ENCODE measurements at regions not wholly inside any gene's neighbourhood (a gene's known extent, or its start where the extent isn't known, plus 50 kb on each side); places are given as distances from the start of the nearest gene placed in this dataset.

GRCh38 chr10:89852872-89853271 is 151.5 kb downstream of the KIF20B start:
- Histone ChIP-seq H3K36me3 (no peaks in the 10 kb centered on the region), H3K27me3 (no peaks in the 10 kb centered on the region), H3K4me1 (peaks cover 0 to 6% (median 5%) of the 10 kb centered on the region in 4 donors), H3K27ac (no peak overlapping the region), H3K9me3 (no peaks in the 10 kb centered on the region), H3K4me3 (no peak overlapping the region)
- 89 to 90% methylated on average over 5 of the region's 5 CpGs for WGBS, 2 donors
- no peak for TF ChIP-seq EP300 (IDR thresholded peaks at IDR 0.05)
- TF ChIP-seq POLR2AphosphoS5 (IDR thresholded peaks at IDR 0.05), result no peak
- no peak for TF ChIP-seq CTCF (IDR thresholded peaks at IDR 0.05)
- no peak for TF ChIP-seq POLR2A (IDR thresholded peaks at IDR 0.05)
- DNase-seq, result no peak
- intact Hi-C loops (cut with DNase I), result no loop called here

GRCh38 chr10:89853781-89854191 is 152.4 kb downstream of the KIF20B start:
- Histone ChIP-seq H3K27ac (no peak overlapping the region), H3K4me1 (peaks cover 0 to 8% (median 6%) of the 10 kb centered on the region in 4 donors), H3K27me3 (no peaks in the 10 kb centered on the region), H3K36me3 (no peaks in the 10 kb centered on the region), H3K9me3 (no peaks in the 10 kb centered on the region), H3K4me3 (no peak overlapping the region)
- TF ChIP-seq CTCF (IDR thresholded peaks at IDR 0.05) (no peak), POLR2A (IDR thresholded peaks at IDR 0.05) (no peak), EP300 (IDR thresholded peaks at IDR 0.05) (no peak), POLR2AphosphoS5 (IDR thresholded peaks at IDR 0.05) (no peak)
- WGBS, 2 donors, result 77 to 80% methylated on average over 18 of the region's 18 CpGs
- intact Hi-C loops (cut with DNase I), result no loop called here
- no peak for DNase-seq

GRCh38 chr10:89857431-89858042 is 156.1 kb downstream of the KIF20B start:
- no peak for DNase-seq
- intact Hi-C loops (cut with DNase I), result no loop called here
- TF ChIP-seq POLR2AphosphoS5 (IDR thresholded peaks at IDR 0.05) (no peak), CTCF (IDR thresholded peaks at IDR 0.05) (no peak), POLR2A (IDR thresholded peaks at IDR 0.05) (no peak), EP300 (IDR thresholded peaks at IDR 0.05) (no peak)
- Histone ChIP-seq H3K27ac (no peak overlapping the region), H3K4me3 (no peak overlapping the region), H3K4me1 (peaks cover 0 to 8% (median 6%) of the 10 kb centered on the region in 4 donors), H3K27me3 (no peaks in the 10 kb centered on the region), H3K9me3 (no peaks in the 10 kb centered on the region), H3K36me3 (no peaks in the 10 kb centered on the region)
- whole genome bisulfite sequencing, 2 donors, result 51 to 69% methylated on average over 1 of the region's 1 CpG

GRCh38 chr10:89861199-89861573 is 159.8 kb downstream of the KIF20B start:
- Histone ChIP-seq H3K27me3 (no peaks in the 10 kb centered on the region), H3K4me1 (peaks cover 0 to 8% (median 6%) of the 10 kb centered on the region in 4 donors), H3K9me3 (no peaks in the 10 kb centered on the region), H3K27ac (no peak overlapping the region), H3K4me3 (no peak overlapping the region), H3K36me3 (no peaks in the 10 kb centered on the region)
- DNase-seq, result no peak
- TF ChIP-seq CTCF (IDR thresholded peaks at IDR 0.05), result no peak
- TF ChIP-seq POLR2A (IDR thresholded peaks at IDR 0.05), result no peak
- no peak for TF ChIP-seq POLR2AphosphoS5 (IDR thresholded peaks at IDR 0.05)
- no peak for TF ChIP-seq EP300 (IDR thresholded peaks at IDR 0.05)
- intact Hi-C loops (cut with DNase I), result no loop called here

Data from sigmoid colon (tissue), 6 donors.